AG20443 (cell line): ENCODE measurements at regions not wholly inside any gene's neighbourhood (a gene's known extent, or its start where the extent isn't known, plus 50 kb on each side); places are given as distances from the start of the nearest gene placed in this dataset.

Source experiments
- DNase-seq: peaks from one replicate; pipeline ENCODE4 v3.0.0; 2012; ENCODE audit warnings: low spot score, mixed read lengths

GRCh38 chr22:23409976-23410375 is 170.1 kb downstream of the IGLL1 start:
- DNase-seq = no peak

- no peak for DNase-seq
Measured at GRCh38 chr22:23408321-23408720, 171.8 kb downstream of the IGLL1 start.

DNA sequence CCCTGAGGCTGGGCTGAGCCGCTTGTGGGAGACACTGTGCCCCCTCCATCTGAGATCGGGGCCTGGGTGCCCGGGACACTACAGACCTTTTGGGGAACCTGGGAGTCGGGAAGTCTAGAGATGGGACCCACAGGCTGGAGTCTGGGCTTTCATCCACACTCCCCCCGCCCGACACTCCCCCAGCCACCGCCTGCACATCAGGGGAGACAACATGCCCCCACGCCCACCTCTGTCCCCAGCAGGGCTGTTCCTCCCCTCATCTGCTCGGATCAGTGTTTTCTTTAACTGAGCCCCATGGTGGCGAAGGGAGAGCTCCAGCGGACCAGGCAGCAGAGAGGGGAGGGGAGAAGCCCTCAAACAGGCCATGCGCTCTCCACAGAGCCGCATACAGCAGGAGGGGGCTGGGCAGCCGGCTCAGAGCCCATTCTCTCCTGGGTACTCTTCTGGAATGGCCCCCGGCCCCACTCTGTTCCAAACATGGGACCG is 174.7 kb downstream of the IGLL1 start:
- DNase-seq = no peak

GRCh38 chr22:23404689-23405365 is 175.3 kb downstream of the IGLL1 start:
- peak; percentile 52 for DNase-seq

DNA sequence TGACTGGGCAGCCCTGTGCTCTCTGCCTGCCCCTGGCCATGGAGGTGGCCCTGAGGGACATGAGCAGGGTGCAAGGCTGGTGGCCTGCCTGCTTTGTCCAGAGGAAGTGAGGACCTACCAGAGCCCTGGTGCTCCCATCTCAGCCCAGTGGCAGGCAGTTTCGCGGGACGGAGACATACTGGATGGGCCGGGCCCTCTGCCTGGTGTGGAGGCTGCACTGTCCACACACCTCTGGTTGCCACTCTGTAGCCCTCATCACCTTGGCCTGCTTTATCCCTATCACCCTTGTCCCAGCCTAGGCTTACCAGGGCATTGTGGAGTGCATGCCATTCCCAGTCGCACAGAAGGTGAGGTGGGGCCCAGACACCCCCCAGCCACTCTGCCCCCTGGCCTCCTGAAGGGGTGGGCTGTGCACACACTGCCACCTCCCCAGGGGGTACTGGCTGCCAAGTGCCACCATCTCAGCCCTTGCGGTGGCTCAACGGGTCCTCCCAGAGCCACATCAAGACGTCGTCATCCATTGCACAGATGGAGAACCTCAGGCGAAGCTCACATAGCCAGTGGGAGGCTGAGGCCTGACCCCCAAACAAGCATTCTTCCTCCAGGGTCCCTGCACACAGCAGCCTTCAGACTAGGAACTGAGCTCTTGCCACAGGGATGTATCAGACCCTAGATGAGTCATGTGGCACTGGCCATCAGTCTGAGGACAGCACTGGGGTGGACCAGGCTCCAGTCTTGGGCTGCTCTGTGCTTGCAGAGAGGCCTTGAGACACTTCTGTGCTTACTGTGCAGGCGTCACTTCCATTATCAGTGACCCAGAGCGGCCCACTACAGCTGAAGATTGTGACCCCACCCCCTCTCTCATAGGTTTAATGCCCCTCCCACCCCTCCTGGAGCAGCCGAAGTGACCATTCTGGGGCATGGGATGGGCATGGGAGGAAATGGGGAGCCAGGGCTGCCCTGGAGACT is 176.1 kb downstream of the IGLL1 start:
- no peak for DNase-seq

DNA sequence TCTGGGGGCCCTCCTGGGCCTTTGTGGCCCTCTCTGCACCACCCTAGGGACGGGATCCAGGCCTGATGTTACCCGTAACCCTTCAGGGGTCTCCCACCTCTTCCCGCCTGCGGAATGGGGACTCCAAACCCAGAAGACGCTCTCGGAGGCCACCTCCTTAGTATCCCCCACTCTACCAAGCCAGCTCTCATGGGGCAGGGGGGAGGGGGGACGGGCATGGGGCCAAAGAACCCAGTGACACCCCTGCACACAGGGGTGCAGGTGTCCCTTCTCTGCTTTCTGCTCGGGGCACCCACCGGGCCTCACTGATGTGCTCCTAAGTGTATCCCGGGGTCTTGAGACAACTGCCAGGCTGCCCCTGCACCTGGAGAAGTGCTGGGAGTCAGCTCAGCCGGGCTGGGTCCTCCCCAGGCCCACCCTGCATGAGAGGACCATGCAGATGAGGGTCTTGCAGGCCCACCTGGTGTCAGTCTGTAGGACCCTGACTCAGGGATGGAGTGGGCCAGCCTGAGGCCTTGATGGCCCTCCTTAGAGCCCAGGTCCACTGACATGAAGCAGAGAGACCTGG is 176.9 kb downstream of the IGLL1 start:
- DNase-seq = no peak

DNA sequence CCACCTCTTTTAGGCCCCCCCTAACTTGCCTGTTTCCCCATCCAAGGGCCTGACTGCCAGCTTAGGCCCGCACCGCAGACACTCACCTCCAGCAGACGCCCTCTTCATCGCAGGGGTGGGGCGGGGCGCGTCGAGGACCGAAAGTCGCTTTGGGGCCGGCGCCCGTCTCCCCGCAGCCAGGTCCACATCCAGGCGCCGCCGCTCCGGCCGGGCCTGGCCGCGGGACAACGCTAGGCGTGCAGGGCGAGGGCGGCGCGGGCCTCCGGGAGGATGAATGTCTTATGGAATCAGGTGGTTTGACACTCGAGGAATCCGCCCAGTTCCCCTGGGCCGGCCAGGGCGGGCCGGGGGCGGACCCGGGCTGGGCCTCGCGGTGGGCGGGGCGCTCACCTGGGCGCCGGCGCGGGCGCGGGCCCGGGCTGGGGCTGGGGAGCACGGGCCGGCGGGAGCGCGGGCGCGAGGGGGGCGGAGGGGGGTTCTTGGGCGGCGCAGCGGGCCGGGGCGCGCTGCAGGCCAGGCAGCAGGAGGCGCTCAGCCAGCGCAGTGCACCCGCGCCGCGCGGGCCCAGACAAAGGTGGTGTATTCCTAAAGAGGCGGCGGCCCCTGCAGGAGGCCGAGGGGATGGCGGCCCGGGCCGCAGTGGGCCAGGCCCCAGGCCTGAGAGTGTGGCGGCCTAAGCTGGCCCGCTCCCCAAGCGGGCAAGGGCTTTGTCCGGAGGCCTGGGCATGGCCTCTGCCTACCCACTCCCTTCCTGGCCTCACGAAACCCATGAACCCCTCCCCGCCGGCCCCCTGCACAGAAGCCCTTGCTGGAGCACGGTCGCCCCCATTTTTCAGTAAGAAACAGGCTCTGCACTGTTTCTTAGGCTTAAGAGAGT is 177.6 kb downstream of the IGLL1 start:
- peak; percentile 64 for DNase-seq

GRCh38 chr22:23401910-23402274 is 178.2 kb downstream of the IGLL1 start:
- DNase-seq = no peak

GRCh38 chr22:23401111-23401909 is 178.8 kb downstream of the IGLL1 start:
- DNase-seq = peak; percentile 65

GRCh38 chr22:23400286-23400981 is 179.7 kb downstream of the IGLL1 start:
- DNase-seq = no peak

- DNase-seq = no peak
Measured at GRCh38 chr22:23399367-23400285, 180.5 kb downstream of the IGLL1 start.

- DNase-seq = no peak
Measured at GRCh38 chr22:23398701-23399366, 181.3 kb downstream of the IGLL1 start.

GRCh38 chr22:23397613-23398567 is 182.2 kb downstream of the IGLL1 start:
- DNase-seq = no peak

DNA sequence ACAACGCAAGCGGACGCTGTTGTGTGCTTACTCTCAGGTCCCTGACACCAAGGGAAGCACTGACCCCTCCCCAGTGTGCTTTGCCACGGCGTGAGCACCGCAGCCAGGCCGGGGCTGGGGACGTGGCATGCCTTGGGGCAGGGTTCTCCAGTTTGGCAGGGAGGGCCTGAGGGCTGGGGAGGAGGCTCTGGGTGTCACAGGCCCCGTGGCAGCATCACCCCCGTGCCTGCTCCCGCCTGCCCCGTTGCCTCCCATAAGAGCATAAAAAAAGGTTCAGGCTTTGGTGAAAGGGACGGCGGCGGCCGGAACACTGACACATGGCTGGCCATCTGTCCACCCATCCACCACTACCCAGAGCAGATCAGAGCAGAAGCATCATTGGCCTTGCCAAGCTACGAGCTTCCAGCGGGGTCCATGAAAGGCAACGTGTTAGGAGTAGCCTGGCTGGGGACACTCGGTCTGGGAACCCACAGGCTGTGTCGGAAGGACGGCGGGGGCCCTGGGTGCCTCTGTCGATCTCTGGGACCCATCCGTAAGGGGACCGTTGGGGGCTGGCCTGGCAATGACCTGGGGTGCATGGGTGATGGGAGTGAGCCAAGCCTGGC is 183.0 kb downstream of the IGLL1 start:
- DNase-seq = no peak

- DNase-seq = no peak
Measured at GRCh38 chr22:23396362-23397007, 183.6 kb downstream of the IGLL1 start.

GRCh38 chr22:23395530-23396361 is 184.3 kb downstream of the IGLL1 start:
- no peak for DNase-seq
